Neural progenitor cell (in vitro differentiated cells): ENCODE measurements at regions not wholly inside any gene's neighbourhood (a gene's known extent, or its start where the extent isn't known, plus 50 kb on each side); places are given as distances from the start of the nearest gene placed in this dataset.

Experiments
- EZH2 ChIP-seq: fragments of 200-600 bp; sonication (generic); IDR thresholded peaks from 2 replicates; pipeline ENCODE4 v1.6.1; 2017; ENCODE audit warnings: antibody characterized with exemption, mild to moderate bottlenecking, moderate library complexity
- EZH2phosphoT487 ChIP-seq: fragments of 200-600 bp; sonication (generic); IDR thresholded peaks from 2 replicates; pipeline ENCODE4 v1.6.1; 2017; ENCODE audit warnings: antibody characterized with exemption
- TF ChIP-seq, protein P1 (sequence below): fragments of 200-600 bp; sonication (generic); IDR thresholded peaks from 2 replicates; pipeline ENCODE4 v1.5.1; 2017; ENCODE audit warnings: antibody characterized with exemption, mild to moderate bottlenecking

DNA sequence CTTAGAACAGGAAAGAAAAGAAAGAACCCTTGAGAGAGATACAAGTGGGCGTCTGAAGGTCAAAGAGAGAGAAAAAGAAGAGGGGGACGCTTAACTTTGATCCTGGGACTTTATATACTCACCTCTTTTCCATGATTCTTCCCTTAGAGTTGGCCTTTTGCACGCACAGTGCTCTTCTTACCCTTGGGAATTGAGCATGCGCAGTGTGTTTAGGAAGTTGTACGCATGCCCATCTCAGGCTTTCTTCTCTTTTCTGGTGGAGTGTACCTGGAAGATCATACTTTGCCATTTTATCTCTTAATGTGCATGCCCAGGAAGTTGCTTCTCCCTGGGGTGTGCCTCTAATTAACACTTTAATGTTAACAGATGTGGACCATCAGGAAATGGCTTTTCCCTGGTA is 229.6 kb upstream of the ANO3 start:
- TF ChIP-seq, protein P1, sequence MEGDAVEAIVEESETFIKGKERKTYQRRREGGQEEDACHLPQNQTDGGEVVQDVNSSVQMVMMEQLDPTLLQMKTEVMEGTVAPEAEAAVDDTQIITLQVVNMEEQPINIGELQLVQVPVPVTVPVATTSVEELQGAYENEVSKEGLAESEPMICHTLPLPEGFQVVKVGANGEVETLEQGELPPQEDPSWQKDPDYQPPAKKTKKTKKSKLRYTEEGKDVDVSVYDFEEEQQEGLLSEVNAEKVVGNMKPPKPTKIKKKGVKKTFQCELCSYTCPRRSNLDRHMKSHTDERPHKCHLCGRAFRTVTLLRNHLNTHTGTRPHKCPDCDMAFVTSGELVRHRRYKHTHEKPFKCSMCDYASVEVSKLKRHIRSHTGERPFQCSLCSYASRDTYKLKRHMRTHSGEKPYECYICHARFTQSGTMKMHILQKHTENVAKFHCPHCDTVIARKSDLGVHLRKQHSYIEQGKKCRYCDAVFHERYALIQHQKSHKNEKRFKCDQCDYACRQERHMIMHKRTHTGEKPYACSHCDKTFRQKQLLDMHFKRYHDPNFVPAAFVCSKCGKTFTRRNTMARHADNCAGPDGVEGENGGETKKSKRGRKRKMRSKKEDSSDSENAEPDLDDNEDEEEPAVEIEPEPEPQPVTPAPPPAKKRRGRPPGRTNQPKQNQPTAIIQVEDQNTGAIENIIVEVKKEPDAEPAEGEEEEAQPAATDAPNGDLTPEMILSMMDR = no peak
- no peak for TF ChIP-seq EZH2
- no peak for TF ChIP-seq EZH2phosphoT487
